Neural cell (in vitro differentiated cells): ENCODE measurements at regions not wholly inside any gene's neighbourhood (a gene's known extent, or its start where the extent isn't known, plus 50 kb on each side); places are given as distances from the start of the nearest gene placed in this dataset.

ENCODE experiments used
- CTCF ChIP-seq: fragments of 450-650 bp; IDR thresholded peaks from 2 replicates; pipeline ENCODE4 v1.5.1; 2014; ENCODE audit warnings: antibody characterized with exemption, mild to moderate bottlenecking, moderate library complexity; ENCODE audit not compliant: poor library complexity, severe bottlenecking
- EP300 ChIP-seq: fragments of 450-650 bp; conservative IDR thresholded peaks from 2 replicates; pipeline ENCODE4 v1.6.1; 2014; ENCODE audit warnings: antibody characterized with exemption, mild to moderate bottlenecking, moderate library complexity; ENCODE audit not compliant: poor library complexity, severe bottlenecking
- EZH2 ChIP-seq: fragments of 200-600, 300-800 bp; shearing (Covaris generic), sonication (generic); IDR thresholded peaks from 2 replicates; pipeline ENCODE4 v1.6.1; 2014; ENCODE audit warnings: antibody characterized with exemption, low read length, borderline replicate concordance, mild to moderate bottlenecking; ENCODE audit not compliant: insufficient read depth, poor library complexity, severe bottlenecking
- MXI1 ChIP-seq: fragments of 450-650 bp; conservative IDR thresholded peaks from 2 replicates; pipeline ENCODE4 v1.6.1; 2014; ENCODE audit warnings: antibody characterized with exemption, mild to moderate bottlenecking; ENCODE audit not compliant: poor library complexity, severe bottlenecking
- POLR2AphosphoS5 ChIP-seq: IDR thresholded peaks from 2 replicates; pipeline ENCODE4 v1.6.1; 2012
- RAD21 ChIP-seq: fragments of 450-650 bp; conservative IDR thresholded peaks from 2 replicates; pipeline ENCODE4 v1.6.1; 2014; ENCODE audit warnings: antibody characterized with exemption, mild to moderate bottlenecking, moderate library complexity
- REST ChIP-seq: IDR thresholded peaks from 2 replicates; pipeline ENCODE4 v1.6.1; 2012; ENCODE audit warnings: borderline replicate concordance
- SMC3 ChIP-seq: fragments of 450-650 bp; conservative IDR thresholded peaks from 2 replicates; pipeline ENCODE4 v1.6.1; 2014; ENCODE audit warnings: antibody characterized with exemption, mild to moderate bottlenecking, moderate library complexity; ENCODE audit not compliant: poor library complexity
- TAF1 ChIP-seq: IDR thresholded peaks from 2 replicates; pipeline ENCODE4 v1.6.1; 2012; ENCODE audit warnings: low read depth

DNA sequence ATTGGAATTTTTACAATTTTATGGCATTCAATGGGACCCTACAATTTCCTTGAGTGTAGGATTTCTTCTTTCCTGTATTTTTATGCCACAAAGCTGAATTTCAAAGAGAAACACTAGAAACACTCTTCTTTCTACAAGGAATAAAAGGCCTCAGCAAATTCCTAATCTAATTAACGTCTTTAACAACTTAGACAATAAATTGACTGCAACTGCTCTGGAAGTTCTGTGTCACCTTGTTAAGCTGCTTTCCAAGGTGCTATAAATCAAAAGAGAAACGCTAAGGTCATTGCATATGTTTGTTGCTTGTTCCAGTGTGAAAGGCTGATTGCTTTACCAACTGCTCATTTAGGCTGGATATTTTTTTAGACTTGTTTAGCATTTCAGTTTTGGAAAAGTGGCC lies 182.2 kb downstream of the POLR1F start:
- TF ChIP-seq SMC3: no peak
- TF ChIP-seq CTCF: no peak
- TF ChIP-seq EZH2: no peak
- no peak for TF ChIP-seq RAD21
- no peak for TF ChIP-seq POLR2AphosphoS5
- TF ChIP-seq REST: no peak
- TF ChIP-seq EP300: no peak
- no peak for TF ChIP-seq TAF1
- TF ChIP-seq MXI1: no peak
